GM10266 (cell line): ENCODE measurements at regions not wholly inside any gene's neighbourhood (a gene's known extent, or its start where the extent isn't known, plus 50 kb on each side); places are given as distances from the start of the nearest gene placed in this dataset.

Experiments
- DNase-seq: peaks from one replicate; pipeline ENCODE4 v3.0.0; 2012; ENCODE audit errors: extremely low spot score
- CTCF ChIP-seq: IDR thresholded peaks from 2 replicates; pipeline ENCODE4 v1.5.1; 2012; ENCODE audit warnings: mild to moderate bottlenecking, low read depth; ENCODE audit not compliant: control insufficient read depth, insufficient read depth; ENCODE audit errors: missing control alignments

DNA sequence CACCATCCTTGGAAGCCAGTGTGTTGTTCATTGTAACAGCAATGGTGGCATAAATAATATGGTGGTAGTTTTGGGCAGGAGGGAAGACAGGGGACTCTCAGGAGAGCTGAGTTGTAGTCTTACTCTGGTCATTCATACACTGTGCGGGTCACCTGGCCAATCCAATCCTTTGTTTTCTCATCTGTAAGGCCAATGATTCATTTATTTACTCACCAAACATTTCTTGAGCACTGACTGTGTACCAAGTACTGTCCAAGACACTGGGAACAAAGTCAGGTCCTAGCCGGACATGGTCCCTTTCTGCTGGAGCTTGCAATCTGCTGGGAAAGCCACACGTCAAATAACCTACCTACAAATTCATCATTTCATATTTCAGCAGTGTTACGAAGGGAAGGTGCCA, 302.7 kb downstream of the CYP26B1 start:
- no peak for DNase-seq
- no peak for TF ChIP-seq CTCF

DNA sequence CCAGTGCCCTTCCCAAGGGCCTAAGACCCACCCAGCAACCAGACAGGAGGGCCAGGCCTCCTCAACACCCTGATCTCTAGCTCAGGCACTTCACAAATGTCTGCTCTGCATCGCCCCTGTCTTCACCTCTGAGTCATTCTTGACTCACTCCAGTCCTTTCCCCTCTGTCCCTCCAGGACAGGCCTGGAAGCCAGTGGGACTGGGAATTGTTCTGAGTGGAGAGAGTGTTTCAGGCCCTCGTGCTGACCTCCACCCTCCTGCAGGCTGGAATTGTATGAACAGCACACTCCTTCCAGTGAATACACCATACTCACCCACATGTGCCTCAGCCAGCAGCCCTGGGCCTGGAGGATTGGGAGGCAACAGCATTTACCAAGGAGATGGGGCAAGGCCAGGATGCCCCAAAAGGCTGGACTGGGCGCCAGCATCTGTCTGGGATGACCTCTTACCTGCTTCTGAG, 304.2 kb downstream of the CYP26B1 start:
- DNase-seq = no peak

GRCh38 chr2:71842744-71843143, 304.9 kb downstream of the CYP26B1 start:
- TF ChIP-seq CTCF = no peak
- DNase-seq = no peak

More for the DNA sequence above, 304.2 kb downstream of the CYP26B1 start:
- TF ChIP-seq CTCF = no peak

DNA sequence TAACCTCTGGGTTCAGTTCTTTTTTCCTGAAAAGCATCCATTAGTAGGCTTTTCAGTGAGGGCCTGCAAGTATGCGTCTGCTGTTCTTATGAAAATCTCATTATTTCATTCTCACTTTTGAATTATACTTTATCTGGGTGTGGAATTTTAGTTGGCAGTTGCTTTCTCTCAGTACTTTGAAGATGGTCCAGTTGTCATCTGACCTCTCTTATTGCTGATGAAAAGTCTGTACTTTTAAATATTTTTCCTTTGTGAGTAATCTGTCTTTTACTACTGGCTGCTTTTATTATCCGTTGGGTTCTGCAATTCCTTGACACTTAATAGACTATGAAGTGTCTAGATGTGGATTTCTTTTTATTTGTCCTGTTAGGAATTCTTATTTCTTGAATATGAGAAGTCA, 307.8 kb downstream of the CYP26B1 start:
- no peak for TF ChIP-seq CTCF
- no peak for DNase-seq

GRCh38 chr2:71834796-71835195, 312.9 kb downstream of the CYP26B1 start:
- TF ChIP-seq CTCF = no peak
- DNase-seq = no peak

GRCh38 chr2:71833855-71834560, 313.7 kb downstream of the CYP26B1 start:
- DNase-seq = no peak
- TF ChIP-seq CTCF = no peak

GRCh38 chr2:71833272-71833671, 314.4 kb downstream of the CYP26B1 start:
- no peak for DNase-seq
- TF ChIP-seq CTCF = no peak
